DOHH2 (cell line): ENCODE measurements at regions not wholly inside any gene's neighbourhood (a gene's known extent, or its start where the extent isn't known, plus 50 kb on each side); places are given as distances from the start of the nearest gene placed in this dataset.

Source experiments
- EZH2phosphoT487 ChIP-seq: fragments of 200-600 bp; sonication (generic); IDR thresholded peaks from 2 replicates; pipeline ENCODE4 v1.6.1; 2017; ENCODE audit warnings: borderline replicate concordance, mild to moderate bottlenecking, antibody characterized with exemption, low read length, moderate library complexity, mixed read lengths
- TF ChIP-seq, protein P1 (sequence below): fragments of 200-600 bp; sonication (generic); IDR thresholded peaks from one replicate; pipeline ENCODE4 v1.5.1; 2014; ENCODE audit warnings: antibody characterized with exemption, mild to moderate bottlenecking, low read depth, low read length; ENCODE audit not compliant: poor library complexity, severe bottlenecking

- TF ChIP-seq, protein P1, sequence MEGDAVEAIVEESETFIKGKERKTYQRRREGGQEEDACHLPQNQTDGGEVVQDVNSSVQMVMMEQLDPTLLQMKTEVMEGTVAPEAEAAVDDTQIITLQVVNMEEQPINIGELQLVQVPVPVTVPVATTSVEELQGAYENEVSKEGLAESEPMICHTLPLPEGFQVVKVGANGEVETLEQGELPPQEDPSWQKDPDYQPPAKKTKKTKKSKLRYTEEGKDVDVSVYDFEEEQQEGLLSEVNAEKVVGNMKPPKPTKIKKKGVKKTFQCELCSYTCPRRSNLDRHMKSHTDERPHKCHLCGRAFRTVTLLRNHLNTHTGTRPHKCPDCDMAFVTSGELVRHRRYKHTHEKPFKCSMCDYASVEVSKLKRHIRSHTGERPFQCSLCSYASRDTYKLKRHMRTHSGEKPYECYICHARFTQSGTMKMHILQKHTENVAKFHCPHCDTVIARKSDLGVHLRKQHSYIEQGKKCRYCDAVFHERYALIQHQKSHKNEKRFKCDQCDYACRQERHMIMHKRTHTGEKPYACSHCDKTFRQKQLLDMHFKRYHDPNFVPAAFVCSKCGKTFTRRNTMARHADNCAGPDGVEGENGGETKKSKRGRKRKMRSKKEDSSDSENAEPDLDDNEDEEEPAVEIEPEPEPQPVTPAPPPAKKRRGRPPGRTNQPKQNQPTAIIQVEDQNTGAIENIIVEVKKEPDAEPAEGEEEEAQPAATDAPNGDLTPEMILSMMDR: no peak
- TF ChIP-seq EZH2phosphoT487: no peak
These were observed 417.1 kb downstream of the HRH4 start for GRCh38 chr18:24877546-24877945.
